ENCODE measurements at regions not wholly inside any gene's neighbourhood (a gene's known extent, or its start where the extent isn't known, plus 50 kb on each side); places are given as distances from the start of the nearest gene placed in this dataset.

DNA sequence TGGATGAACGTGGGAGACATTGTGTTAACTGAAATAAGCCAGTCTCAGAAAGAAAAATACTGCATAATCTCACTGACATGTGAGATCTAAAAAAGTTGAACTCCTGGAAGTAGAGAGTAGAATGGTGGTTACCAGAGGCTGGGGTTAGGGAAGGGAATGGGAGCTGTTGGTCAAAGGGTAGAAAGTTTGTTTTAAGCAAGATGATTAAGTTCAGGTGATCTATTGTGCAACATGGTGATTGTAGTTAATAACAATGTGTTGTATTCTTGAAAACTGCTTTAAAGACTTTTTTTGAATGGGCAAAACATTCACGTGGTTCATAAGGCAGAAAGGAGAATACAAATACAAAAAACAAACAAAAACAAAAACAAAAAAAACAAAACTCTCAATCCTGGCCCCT lies 460.4 kb upstream of the TBX3 start:
- no peak overlapping the region for H3K9ac ChIP-seq (ENCODE audit: low read length)
- no peaks in the 10 kb centered on the region for H3K9me3 ChIP-seq (ENCODE audit: low read length)
- H3K9me2 ChIP-seq (ENCODE audit: insufficient read depth, low read length): no peaks in the 10 kb centered on the region
- H3K4me3 ChIP-seq (ENCODE audit: low read length): no peak overlapping the region
- TF ChIP-seq EZH2 (IDR thresholded peaks at IDR 0.05; ENCODE audit: borderline replicate concordance, insufficient read depth, low read length, poor library complexity, severe bottlenecking): no peak
- TF ChIP-seq REST (IDR thresholded peaks at IDR 0.05; ENCODE audit: borderline replicate concordance): no peak
- TF ChIP-seq TAF1 (IDR thresholded peaks at IDR 0.05; ENCODE audit: low read depth): no peak
- no peak for TF ChIP-seq RAD21 (conservative IDR thresholded peaks at IDR 0.05)
- no peak for TF ChIP-seq EP300 (conservative IDR thresholded peaks at IDR 0.05; ENCODE audit: poor library complexity, severe bottlenecking)
- TF ChIP-seq, protein P1, sequence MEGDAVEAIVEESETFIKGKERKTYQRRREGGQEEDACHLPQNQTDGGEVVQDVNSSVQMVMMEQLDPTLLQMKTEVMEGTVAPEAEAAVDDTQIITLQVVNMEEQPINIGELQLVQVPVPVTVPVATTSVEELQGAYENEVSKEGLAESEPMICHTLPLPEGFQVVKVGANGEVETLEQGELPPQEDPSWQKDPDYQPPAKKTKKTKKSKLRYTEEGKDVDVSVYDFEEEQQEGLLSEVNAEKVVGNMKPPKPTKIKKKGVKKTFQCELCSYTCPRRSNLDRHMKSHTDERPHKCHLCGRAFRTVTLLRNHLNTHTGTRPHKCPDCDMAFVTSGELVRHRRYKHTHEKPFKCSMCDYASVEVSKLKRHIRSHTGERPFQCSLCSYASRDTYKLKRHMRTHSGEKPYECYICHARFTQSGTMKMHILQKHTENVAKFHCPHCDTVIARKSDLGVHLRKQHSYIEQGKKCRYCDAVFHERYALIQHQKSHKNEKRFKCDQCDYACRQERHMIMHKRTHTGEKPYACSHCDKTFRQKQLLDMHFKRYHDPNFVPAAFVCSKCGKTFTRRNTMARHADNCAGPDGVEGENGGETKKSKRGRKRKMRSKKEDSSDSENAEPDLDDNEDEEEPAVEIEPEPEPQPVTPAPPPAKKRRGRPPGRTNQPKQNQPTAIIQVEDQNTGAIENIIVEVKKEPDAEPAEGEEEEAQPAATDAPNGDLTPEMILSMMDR (IDR thresholded peaks at IDR 0.05; ENCODE audit: poor library complexity, severe bottlenecking): no peak
- TF ChIP-seq SMC3 (conservative IDR thresholded peaks at IDR 0.05; ENCODE audit: poor library complexity): no peak
- TF ChIP-seq POLR2AphosphoS5 (IDR thresholded peaks at IDR 0.05): no peak
- TF ChIP-seq MXI1 (conservative IDR thresholded peaks at IDR 0.05; ENCODE audit: poor library complexity, severe bottlenecking): no peak
- no peak overlapping the region for H2AFZ ChIP-seq (ENCODE audit: low read depth, low read length)
- no peaks in the 10 kb centered on the region for H3F3A ChIP-seq (ENCODE audit: insufficient read depth, low read length, poor library complexity, severe bottlenecking)
- H3K27ac ChIP-seq (ENCODE audit: low read length): no peak overlapping the region
- no peaks in the 10 kb centered on the region for H4K20me1 ChIP-seq (ENCODE audit: insufficient read depth)
- H3K36me3 ChIP-seq (ENCODE audit: insufficient read depth, low read length): no peaks in the 10 kb centered on the region
- no peak overlapping the region for H3K4me2 ChIP-seq (ENCODE audit: low read length)
- H3K79me2 ChIP-seq (replicated peaks; ENCODE audit: insufficient read depth, low read length): no peaks in the 10 kb centered on the region
- H3K27me3 ChIP-seq (ENCODE audit: insufficient read depth, low read depth, low read length): no peaks in the 10 kb centered on the region

DNA sequence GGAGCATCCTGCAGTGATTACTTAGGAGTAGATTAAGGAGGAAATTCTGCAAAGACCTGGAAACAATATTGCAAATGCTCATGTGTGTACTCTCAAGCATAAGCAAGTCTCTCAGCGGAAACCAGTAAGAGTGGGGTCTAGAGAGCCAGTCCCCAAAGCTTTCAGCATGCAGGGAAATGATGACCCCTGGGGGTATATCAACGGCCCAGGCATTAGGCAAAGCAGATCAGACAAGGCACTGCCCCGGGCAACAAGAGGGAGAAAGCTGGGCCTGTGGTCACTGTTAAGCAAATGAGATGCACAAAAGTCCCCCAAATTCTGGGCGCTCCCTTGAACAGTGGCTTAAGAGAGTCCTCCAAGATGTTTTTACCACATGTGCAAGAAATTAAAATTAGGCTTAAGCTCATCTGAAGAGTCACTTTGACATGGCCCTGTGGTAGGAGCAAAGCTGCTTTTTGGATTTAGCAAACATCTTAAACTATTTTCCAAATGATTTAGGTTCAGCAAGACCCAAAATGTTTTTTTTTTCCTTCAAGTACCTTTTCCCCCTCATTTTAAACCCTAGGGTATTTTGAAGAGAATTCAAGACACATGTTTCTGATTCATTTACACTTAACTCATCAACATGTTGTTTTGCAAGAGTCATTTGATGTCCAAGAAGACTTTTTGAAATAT lies 457.1 kb upstream of the TBX3 start:
- H3K36me3 ChIP-seq (ENCODE audit: insufficient read depth, low read length): no peaks in the 10 kb centered on the region

More for the DNA sequence above, 457.1 kb upstream of the TBX3 start:
- no peak overlapping the region for H3K9ac ChIP-seq (ENCODE audit: low read length)
- no peak overlapping the region for H2AFZ ChIP-seq (ENCODE audit: low read depth, low read length)
- no peak for TF ChIP-seq EZH2 (IDR thresholded peaks at IDR 0.05; ENCODE audit: borderline replicate concordance, insufficient read depth, low read length, poor library complexity, severe bottlenecking)
- TF ChIP-seq SMC3 (conservative IDR thresholded peaks at IDR 0.05; ENCODE audit: poor library complexity): no peak
- no peak for TF ChIP-seq TAF1 (IDR thresholded peaks at IDR 0.05; ENCODE audit: low read depth)
- TF ChIP-seq EP300 (conservative IDR thresholded peaks at IDR 0.05; ENCODE audit: poor library complexity, severe bottlenecking): no peak
- TF ChIP-seq, protein P1 (IDR thresholded peaks at IDR 0.05; ENCODE audit: poor library complexity, severe bottlenecking): no peak
- no peak for TF ChIP-seq MXI1 (conservative IDR thresholded peaks at IDR 0.05; ENCODE audit: poor library complexity, severe bottlenecking)
- TF ChIP-seq REST (IDR thresholded peaks at IDR 0.05; ENCODE audit: borderline replicate concordance): no peak
- no peak for TF ChIP-seq RAD21 (conservative IDR thresholded peaks at IDR 0.05)
- no peak for TF ChIP-seq POLR2AphosphoS5 (IDR thresholded peaks at IDR 0.05)
- H3K9me2 ChIP-seq (ENCODE audit: insufficient read depth, low read length): no peaks in the 10 kb centered on the region
- H3F3A ChIP-seq (ENCODE audit: insufficient read depth, low read length, poor library complexity, severe bottlenecking): no peaks in the 10 kb centered on the region
- H3K27ac ChIP-seq (ENCODE audit: low read length): no peak overlapping the region
- H3K4me2 ChIP-seq (ENCODE audit: low read length): no peak overlapping the region
- no peaks in the 10 kb centered on the region for H3K9me3 ChIP-seq (ENCODE audit: low read length)
- no peaks in the 10 kb centered on the region for H3K27me3 ChIP-seq (ENCODE audit: insufficient read depth, low read depth, low read length)
- H3K4me3 ChIP-seq (ENCODE audit: low read length): no peak overlapping the region
- no peaks in the 10 kb centered on the region for H3K79me2 ChIP-seq (replicated peaks; ENCODE audit: insufficient read depth, low read length)
- H4K20me1 ChIP-seq (ENCODE audit: insufficient read depth): no peaks in the 10 kb centered on the region
